Medulla oblongata (tissue), 1 donor: ENCODE measurements at regions not wholly inside any gene's neighbourhood (a gene's known extent, or its start where the extent isn't known, plus 50 kb on each side); places are given as distances from the start of the nearest gene placed in this dataset.

Experiments
- DNase-seq: peaks from one replicate; pipeline ENCODE4 v3.0.0-alpha.2; 2015; ENCODE audit errors: extremely low spot score

DNA sequence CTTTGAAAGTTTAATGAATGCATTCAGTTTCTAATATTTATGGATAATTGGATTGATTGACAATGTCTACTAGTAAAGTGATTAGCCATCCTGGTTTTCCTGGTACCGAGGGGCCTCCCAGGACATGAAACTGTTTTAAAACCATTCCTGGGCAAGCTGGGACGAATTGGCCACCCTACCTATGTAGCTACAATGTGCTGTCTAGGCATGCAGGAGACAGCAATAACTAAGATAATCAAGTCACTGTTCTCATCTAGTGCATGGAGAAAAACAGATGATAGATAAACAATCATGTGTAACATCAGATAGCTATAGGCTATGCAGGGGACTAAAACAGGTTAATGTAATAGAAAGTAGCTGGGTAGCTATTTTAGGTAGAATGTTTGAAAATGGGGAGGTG is 67.1 kb downstream of the PMAIP1 start:
- DNase-seq, result no peak

DNA sequence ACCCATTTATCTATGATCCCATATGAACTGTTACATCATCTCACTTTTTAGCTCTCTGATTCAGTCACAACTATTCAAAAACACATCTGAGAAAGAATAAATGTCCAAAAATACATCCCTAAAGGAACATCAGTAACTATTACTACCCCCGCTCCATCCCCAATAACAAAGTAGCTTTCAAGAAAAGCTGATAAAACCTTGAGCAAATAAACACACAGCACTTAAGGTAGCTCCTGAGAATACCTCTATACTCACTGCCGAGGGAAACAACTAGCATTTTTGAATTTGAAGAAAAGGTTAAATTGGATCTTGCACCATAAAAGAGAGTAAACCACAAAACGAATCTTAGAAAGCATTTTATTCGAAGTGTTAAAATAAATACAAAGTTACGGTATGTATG is 63.4 kb downstream of the PMAIP1 start:
- DNase-seq, result no peak

DNA sequence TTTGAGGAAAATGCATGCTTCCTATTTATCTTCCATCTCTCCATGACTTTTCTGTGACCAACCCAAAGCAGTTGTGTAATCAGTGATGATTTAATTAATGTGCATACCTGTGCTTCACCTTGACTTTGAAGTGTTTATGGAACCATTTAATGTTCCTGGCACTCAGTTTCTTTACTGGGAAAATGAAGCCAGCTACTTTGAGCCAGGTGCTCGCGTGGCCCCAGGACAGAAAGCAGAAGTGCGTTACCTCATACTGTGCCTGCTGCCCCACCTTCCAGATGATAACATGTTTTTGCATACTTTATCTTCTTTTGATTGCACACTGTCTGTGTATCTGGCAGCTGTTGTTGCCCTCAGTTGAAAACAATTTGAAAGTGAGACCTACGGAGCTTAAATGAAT is 61.3 kb downstream of the PMAIP1 start:
- no peak for DNase-seq

DNA sequence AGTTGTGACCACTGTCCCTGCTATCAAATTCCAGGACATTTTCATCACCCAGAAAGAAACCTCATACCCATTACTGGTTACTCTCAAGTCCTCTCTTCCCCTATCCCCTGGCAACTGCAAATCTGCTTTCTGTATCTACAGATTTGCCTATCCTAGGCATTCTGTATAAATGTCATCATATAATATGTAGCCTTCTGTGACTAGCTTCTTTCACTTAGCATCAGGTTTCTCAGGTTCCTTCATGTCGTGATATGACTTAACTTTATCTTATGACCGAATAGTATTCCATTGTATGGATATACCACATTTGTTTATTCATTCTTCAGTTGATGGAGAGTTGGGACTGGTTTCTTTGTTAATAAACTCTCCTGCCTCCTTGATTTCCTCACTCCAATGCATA is 60.5 kb downstream of the PMAIP1 start:
- no peak for DNase-seq

DNA sequence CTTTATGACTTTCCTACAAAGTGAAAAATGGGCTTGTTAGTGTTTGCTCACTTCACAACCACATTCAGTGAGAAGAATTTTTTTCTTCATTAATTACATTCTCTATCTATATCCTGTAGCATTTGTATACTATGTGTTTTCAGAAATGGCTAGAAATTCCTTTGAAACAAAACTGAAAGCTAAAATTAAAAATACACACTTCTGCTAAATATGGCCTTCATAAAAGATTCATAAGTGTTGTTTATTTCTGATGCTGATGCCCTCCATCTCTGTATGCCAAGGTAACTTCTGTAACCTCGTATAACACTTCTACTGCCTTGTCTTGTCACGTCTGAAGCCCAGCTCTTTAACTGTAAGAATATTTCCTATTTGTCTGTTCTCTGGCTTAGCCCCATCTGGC is 59.8 kb downstream of the PMAIP1 start:
- no peak for DNase-seq

DNA sequence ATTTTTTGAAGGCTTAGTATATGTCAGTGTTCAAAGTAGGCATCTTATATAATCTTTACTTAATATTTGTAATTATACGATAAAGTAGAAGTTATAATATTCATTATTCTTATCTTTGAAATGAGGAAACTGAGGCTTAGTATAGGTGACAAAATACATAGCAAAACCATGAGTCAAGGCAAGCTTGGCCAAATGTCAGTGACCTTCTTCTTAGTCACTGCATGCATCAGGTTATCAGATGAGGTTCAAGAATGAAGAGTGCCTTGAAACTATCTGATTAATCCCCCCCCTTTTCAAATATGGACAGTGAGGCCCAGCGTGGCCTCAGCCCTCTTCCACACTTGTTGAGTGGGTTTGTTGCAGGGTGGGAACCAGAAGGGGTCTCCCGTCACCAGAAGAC is 59.3 kb downstream of the PMAIP1 start:
- no peak for DNase-seq

DNA sequence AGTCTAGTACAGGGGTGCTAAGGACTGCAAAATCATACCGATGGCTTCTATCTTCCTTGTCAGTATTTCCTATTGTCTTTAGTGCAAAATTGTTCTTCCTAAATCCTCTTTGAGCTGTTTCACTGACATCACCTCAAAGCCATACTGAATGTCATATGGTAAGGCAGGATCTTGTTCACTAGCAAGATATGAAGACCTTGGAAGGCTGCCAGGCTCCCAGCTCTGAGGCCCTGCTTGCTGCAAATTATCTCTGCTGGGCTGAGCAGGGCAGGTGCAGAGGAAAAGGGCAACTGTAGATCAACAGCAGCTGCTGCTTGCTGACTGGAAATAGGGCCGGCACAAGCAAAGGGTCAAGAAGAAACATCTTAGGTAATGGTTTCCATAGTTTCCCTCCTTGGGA is 58.2 kb downstream of the PMAIP1 start:
- no peak for DNase-seq

DNA sequence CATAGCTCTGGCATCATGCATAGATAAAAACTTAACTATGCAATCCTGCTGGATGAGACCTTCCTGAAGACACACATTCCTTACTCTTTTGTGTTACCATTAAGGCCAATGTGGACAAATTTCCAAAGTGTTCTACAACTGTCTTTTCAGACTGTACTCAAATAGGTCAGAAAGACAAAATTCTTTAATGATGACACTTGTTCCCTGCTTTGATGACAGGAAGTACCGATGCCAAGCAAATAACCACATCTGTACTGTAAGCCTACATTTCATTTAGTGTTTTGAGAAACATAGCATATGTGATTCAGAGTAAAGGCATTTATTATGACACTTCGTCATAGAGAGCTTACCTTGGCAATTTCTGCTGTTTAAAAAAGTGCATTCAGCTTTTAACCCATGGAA is 55.0 kb downstream of the PMAIP1 start:
- DNase-seq, result no peak

DNA sequence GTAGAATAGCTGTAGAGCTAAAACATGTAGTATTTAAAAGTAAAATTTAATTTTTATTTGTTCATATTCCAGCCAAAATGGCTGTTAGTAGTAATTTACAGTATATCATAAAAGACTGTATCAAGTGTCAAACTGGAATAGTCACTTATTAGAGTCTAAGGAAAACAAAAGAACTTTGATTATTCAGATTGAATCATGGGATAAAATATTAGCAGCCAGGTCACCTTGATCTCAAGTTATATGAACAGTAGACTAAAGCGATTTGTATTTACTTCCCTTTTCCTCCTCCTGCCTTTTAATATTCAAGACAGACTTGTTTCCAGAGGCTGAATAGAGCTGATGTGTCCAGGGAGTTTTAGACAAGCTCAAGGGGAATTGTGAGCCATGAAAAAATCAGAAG is 54.4 kb downstream of the PMAIP1 start:
- DNase-seq, result no peak
